ENCODE measurements at regions not wholly inside any gene's neighbourhood (a gene's known extent, or its start where the extent isn't known, plus 50 kb on each side); places are given as distances from the start of the nearest gene placed in this dataset.

DNA sequence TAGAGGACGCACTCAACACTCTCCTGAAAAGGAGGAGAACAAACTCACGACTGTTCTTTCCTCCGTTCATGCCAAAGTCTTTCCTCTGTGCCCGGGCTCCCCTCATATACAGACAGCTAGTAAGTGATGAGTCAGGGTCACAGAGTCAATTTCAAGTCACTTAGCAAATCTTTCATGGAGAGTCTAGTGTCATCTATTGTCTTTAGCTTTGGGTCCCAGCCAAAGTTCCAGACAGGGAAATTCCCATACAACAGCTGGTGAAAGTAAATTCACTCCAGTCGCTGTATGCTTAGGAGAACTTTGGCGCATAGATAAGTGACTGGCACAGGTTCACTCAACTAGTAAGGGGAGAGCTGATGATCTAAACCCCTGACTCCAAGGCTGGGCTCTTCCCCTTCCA, 226.5 kb downstream of the MID1 start:
- TF ChIP-seq, protein P1, sequence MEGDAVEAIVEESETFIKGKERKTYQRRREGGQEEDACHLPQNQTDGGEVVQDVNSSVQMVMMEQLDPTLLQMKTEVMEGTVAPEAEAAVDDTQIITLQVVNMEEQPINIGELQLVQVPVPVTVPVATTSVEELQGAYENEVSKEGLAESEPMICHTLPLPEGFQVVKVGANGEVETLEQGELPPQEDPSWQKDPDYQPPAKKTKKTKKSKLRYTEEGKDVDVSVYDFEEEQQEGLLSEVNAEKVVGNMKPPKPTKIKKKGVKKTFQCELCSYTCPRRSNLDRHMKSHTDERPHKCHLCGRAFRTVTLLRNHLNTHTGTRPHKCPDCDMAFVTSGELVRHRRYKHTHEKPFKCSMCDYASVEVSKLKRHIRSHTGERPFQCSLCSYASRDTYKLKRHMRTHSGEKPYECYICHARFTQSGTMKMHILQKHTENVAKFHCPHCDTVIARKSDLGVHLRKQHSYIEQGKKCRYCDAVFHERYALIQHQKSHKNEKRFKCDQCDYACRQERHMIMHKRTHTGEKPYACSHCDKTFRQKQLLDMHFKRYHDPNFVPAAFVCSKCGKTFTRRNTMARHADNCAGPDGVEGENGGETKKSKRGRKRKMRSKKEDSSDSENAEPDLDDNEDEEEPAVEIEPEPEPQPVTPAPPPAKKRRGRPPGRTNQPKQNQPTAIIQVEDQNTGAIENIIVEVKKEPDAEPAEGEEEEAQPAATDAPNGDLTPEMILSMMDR (IDR thresholded peaks at IDR 0.05): no peak
- Mint-ChIP-seq H3K27me3 (ENCODE audit: unreplicated experiment) (no peaks in the 10 kb centered on the region), H3K36me3 (ENCODE audit: unreplicated experiment) (no peaks in the 10 kb centered on the region), H3K4me3 (ENCODE audit: unreplicated experiment) (no peak overlapping the region), H3K9me3 (ENCODE audit: unreplicated experiment) (peaks cover 29% of the 10 kb centered on the region), H3K27ac (ENCODE audit: unreplicated experiment) (no peak overlapping the region), H3K4me1 (ENCODE audit: unreplicated experiment) (no peaks in the 10 kb centered on the region)
- no peak for DNase-seq (ENCODE audit: extremely low spot score, unreplicated experiment)

DNA sequence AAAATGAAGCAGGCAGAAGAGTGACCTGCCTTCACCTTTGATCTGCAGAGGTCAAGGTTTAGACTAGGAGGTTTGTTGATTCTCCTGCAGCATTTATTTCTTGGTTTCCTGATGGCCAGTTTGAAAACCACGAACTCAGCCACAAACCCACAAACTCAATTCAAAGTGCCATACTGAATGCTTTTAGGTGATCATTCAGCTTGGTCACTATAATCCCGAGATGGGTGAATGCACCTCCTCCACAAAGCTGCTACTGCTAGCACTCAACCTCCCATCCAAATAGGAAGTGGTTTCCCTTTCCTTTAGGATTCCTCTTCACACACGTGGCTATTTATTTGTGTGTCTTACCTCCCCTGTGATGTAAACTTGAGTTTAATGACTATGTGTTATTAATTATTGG, 225.2 kb downstream of the MID1 start:
- Mint-ChIP-seq H3K27ac (ENCODE audit: unreplicated experiment) (no peak overlapping the region), H3K4me3 (ENCODE audit: unreplicated experiment) (no peak overlapping the region), H3K36me3 (ENCODE audit: unreplicated experiment) (no peaks in the 10 kb centered on the region), H3K9me3 (ENCODE audit: unreplicated experiment) (peaks cover 29% of the 10 kb centered on the region), H3K4me1 (ENCODE audit: unreplicated experiment) (no peaks in the 10 kb centered on the region), H3K27me3 (ENCODE audit: unreplicated experiment) (no peaks in the 10 kb centered on the region)
- TF ChIP-seq, protein P1 (IDR thresholded peaks at IDR 0.05): no peak
- no peak for DNase-seq (ENCODE audit: extremely low spot score, unreplicated experiment)

All from osteocyte (in vitro differentiated cells).